ENCODE measurements at regions not wholly inside any gene's neighbourhood (a gene's known extent, or its start where the extent isn't known, plus 50 kb on each side); places are given as distances from the start of the nearest gene placed in this dataset.

DNA sequence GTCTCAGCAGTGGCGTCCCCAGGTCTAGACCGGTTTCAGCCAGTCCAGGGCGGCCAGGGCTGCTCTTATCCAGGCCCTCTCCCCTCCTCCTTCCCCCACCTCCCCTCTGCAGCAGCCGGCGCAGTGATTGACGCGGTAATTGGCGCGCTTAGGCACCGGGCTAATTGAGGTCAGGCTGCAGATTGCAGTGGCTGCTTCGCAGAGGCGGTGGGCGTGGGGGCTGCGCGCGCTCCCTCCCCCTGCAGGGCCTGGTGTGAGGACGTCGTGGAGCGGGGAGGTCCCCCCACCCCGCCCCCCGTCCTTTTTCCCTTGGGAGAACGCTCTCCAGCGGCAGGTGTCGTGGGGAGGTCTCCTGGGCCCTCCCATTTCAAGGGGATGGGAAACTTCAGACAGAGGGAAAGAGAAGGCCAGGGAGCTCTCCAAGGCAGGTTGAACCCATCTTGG lies 70.4 kb upstream of the BLCAP start:
- no peak for DNase-seq (ENCODE audit: low spot score)

DNA sequence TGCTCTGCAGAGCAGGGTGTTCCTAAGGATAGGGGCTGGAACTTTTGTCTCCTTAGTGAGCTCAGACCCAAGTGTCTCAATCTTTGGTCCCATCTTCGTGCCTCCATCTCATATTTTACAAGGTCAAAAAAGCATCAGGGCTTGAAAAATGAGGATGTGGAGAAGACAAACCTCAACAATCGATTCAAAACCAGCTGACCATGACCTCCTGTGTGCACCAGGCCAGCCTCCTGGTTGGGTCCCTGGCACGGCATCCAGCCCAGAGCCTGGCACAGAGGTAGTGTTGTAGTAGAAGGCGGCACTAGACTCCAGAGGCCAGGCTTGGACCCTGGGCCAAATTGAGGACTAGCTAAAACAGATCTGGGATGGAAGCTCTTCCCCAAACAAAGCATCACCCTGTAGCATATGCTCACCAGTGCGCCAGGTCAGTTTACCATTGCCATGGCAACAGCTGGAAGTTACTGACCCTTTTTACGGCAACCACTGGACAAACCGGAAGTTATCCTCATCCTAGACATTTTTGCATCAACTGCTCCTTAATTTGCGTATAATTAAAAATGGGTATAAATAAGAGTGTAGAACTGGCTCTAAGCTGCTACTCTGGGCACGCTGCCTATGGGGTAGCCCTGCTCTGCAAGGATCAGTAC lies 69.3 kb upstream of the BLCAP start:
- no peak for DNase-seq (ENCODE audit: low spot score)

DNA sequence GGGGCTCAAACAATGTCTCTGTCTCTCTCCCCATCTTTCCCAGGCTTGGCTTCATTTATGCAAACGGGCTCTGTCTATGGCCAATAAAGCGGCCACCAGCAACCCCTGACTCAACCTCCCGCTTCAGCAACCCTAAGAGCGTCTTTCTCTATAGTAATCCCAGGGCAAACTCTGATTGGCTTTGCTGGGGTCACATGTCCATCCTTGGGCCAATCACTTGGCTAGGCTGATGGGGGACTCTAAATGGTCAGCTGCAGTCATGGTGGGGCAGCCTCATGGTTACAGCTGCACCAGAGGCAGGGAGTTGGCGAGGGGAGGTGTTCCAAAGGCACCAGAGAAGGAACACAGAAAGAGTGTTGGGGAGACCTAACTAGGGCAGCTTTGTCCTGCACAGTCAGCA lies 68.5 kb upstream of the BLCAP start:
- no peak for DNase-seq (ENCODE audit: low spot score)

DNA sequence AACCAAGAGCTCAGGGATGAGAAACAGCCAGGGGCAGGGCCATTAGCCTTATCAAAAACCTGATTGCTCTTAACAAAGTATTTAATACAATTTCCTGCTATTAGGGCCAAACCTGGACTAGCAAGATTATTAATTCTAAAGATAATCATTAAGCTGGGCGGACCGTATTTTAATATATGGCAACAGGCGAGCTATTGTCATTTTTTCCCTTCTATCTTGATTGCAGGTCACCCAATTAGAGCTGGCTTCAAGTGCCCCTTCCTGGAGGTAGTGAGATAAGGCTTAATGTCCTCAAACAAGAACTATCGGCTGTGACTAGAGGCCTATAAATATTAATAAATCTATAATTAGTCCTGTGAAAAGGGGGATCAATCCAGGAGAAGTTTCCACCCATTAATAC lies 66.0 kb upstream of the BLCAP start:
- DNase-seq (ENCODE audit: low spot score), result no peak

DNA sequence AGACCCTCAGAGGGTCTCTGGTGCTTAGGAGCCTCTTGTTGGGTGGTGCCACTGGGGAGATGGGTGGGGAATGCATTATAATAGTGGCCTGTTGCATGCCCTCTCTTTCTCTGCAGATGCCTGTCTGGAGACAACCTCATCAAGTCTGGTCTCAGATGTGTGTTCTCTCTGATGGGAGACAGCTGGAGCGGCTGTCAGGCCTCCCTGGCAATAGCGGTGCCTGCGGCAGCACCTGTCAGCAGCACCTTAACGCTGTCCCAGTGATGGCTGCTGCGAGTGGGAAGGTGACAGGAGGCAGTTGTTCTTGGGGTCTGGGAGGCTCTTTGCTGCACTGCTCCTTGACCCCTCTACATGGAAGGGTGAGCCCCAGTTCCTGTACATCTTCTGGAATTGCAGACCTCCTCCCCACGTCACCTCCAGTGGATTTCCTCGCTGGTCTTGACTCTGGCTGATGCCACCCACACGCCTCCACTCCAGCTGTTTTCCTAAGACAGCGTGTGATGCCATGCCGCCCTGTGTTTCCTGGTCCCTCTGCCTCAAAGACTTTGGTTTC lies 63.3 kb upstream of the BLCAP start:
- no peak for DNase-seq (ENCODE audit: low spot score)

DNA sequence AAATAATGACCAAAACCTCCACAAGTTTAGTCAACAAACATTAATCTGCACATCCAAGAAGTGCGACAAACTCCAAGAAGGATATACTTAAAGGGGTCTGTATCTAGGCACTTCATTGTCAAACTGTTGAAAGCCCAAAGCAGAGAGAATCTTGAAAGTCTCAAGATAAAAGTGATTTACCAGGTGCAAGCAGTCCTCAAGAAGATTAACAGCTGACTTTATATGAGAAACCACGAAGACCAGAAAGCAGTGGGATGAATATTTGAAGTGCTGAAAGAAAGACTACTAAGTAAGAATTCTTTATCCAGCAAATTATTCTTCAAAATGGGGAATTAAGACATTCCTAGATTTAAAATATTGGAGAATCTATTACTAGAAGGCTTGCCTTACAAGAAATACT lies 58.4 kb upstream of the BLCAP start:
- DNase-seq (ENCODE audit: low spot score), result no peak

DNA sequence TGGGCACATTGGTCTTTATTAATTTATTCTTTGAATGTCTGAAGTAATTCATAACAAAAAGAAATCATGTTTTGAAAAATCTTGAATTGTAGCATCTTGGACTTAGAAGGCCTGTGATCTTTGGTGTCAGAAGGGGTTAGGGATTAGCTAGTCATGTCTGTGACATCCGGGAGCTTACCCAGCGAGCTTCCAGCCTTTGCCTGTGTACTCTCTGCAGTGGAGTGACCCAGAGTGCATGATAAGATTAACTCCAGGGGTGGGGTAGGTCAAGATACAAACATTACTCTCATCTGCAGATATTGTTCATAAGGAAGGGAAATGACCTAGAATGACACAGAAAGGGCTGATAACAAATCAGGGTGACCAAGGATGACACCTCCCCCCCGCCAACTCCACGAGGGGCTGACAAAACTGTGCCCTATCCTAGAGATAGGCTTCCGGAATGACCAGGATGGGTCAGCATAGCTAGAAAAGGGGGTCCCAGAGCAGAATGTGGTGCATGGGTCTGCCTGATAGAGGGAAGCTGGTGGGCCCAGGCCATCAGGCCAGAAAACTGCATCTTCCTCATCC lies 56.6 kb upstream of the BLCAP start:
- DNase-seq (ENCODE audit: low spot score), result no peak

DNA sequence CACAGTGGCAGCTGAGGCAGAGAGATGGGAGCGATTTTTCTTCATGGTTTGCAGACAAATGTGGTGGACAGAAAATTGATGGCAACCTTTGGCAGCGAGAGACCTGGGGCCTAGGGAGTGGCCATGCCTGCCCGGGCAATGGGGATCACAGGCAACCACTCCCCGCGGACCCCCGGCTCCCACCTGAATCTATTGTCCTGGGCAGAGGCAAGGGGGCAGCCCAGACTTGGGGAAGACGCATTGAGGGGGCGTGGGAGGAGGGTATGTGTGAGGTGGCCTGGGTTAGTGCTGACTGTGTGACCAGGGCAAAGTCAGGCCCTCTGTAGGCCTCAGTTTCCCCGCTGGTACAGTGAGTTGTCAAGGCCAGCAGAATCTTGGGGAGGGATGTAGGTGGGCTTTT lies 53.6 kb upstream of the BLCAP start:
- DNase-seq (ENCODE audit: low spot score), result no peak

DNA sequence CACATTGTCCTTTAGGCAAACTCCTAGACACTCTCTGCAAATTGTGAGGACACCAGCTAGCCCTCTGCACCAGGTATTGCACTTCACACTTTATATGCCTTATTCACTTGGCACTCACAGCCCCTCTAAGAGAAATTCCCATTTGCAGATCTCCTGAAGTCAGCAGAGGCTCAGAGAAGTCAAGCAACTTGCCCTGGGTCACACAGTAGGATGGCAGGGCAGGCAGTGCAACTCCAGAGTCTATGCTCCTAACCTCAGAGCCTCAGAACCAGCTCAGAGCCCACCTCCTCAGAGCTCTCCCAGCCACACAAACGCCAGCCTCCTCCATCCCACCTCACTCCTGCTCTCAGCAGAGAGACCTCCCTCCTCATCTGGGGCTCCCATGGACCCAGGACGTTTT lies 52.4 kb upstream of the BLCAP start:
- DNase-seq (ENCODE audit: low spot score), result no peak

DNA sequence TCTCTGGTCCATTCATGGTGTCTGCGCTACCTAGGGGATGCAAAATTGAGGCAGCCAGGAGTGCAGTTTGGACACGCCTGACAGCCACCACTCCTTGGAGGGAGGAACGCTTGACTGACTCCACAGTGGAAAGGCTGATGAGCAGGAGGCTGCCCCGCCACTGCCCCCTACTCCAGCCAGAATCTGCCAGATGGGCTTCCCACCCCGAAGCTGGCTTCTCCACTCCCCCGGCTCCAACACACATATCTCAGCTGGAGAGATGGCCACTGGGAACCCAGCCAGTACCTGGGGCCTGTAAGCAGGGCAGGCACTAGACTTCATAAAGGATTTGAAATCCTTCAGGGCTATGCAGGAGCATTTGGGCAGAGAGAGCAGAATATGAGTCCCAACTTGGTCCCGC lies 51.4 kb upstream of the BLCAP start:
- DNase-seq (ENCODE audit: low spot score), result no peak

DNA sequence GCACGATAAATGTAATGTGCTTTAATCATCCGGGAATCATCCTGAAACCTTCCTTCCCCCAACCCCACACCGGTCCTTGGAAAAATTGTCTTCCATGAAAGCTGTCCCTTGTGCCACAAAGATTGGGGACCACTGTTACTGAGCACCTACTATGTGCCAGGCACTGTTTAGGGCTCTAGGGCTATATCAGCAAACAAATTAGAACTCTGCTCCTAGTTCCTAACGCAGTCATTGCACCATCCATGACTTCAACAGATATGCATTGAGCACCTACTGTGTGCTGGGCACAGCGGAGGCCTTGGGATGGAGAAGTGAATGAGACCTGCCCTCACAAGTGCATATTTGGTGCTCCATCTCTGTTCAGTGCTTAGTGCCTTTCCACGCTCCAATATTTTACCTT lies 50.3 kb upstream of the BLCAP start:
- DNase-seq (ENCODE audit: low spot score), result no peak
